HepG2 (cell line): ENCODE measurements at regions not wholly inside any gene's neighbourhood (a gene's known extent, or its start where the extent isn't known, plus 50 kb on each side); places are given as distances from the start of the nearest gene placed in this dataset.

Source experiments
- ATAC-seq: fragments of 200-7000 bp; cut with Tn5 transposase; 3 replicates; pipeline ENCODE4 v1.9.1; 2020; ENCODE audit warnings: mild to moderate bottlenecking, moderate library complexity
- BruUV-seq: library from RNA; stranded (reverse); fragments of 400-500 nt; replicated peaks from 2 replicates; lab custom pipeline; 2021; lab: Mats Ljungman, UMichigan
- CTCF ChIA-PET: fragments of 300-600 bp; formaldehyde crosslinking; extraction: SDS; loops from one replicate; lab custom pipeline; 2021; ENCODE audit warnings: low total read pairs, inconsistent platforms, low intra/inter-chr PET ratio; lab: Yijun Ruan, JAX
- POLR2A ChIA-PET: fragments of 350-600 bp; sonication (Branson Sonifier 250); formaldehyde crosslinking; loops from one replicate; lab custom pipeline; 2020; ENCODE audit warnings: antibody characterized with exemption, inconsistent platforms; lab: Yijun Ruan, JAX
- DNase-seq: peaks from one replicate; pipeline ENCODE4 v3.0.0-alpha.2; 2015; ENCODE audit warnings: low spot score
- FAIRE-seq: peaks from 3 replicates; lab custom pipeline; 2011; peaks lifted over from hg19 to GRCh38; lab: Jason Lieb, UNC
- H2AFZ ChIP-seq: one replicate; pipeline ENCODE4 v1.6.1; 2011; ENCODE audit warnings: low read length, inconsistent platforms
- H3K27ac ChIP-seq: fragments of 300-600 bp; 3 replicates; pipeline ENCODE4 v1.8.0; 2011; ENCODE audit warnings: mixed run types, mild to moderate bottlenecking, mixed read lengths, low read length, inconsistent platforms; ENCODE audit not compliant: insufficient read depth; ENCODE audit errors: extremely low read length
- H3K27me3 ChIP-seq, 2 experiments: fragments of 200-600 bp in 1 of 2; 2 replicates in 1 of 2; 3 replicates in 1 of 2; pipeline versions ENCODE4 v1.6.0 to v1.8.0; 2011; ENCODE audit warnings: low read length in 2 of 2, mild to moderate bottlenecking in 2 of 2, moderate library complexity in 2 of 2, inconsistent platforms in 1 of 2; ENCODE audit not compliant: insufficient read depth in 2 of 2, control insufficient read depth in 1 of 2
- H3K36me3 ChIP-seq, 2 experiments: fragments of 200-600 bp in 1 of 2; replicated peaks in 1 of 2; 2 replicates in 1 of 2; 3 replicates in 1 of 2; pipeline versions ENCODE4 v1.5.1 to v1.8.0; 2011; ENCODE audit warnings: low read length in 2 of 2, inconsistent platforms in 1 of 2; ENCODE audit not compliant: insufficient read depth in 2 of 2, control insufficient read depth in 1 of 2
- H3K4me1 ChIP-seq: 2 replicates; pipeline ENCODE4 v1.5.1; 2012; ENCODE audit warnings: low read length, inconsistent platforms; ENCODE audit not compliant: insufficient read depth
- H3K4me2 ChIP-seq: 2 replicates; pipeline ENCODE4 v1.6.0; 2011; ENCODE audit warnings: low read depth, low read length, inconsistent platforms
- H3K4me3 ChIP-seq, 3 experiments: fragments of 200-600 bp in 1 of 3; sonication (generic), shearing (Covaris generic) in 1 of 3; replicated peaks in 1 of 3; 2 replicates each; pipeline ENCODE4 v1.5.1; 2011 to 2016; ENCODE audit warnings: low read length in 3 of 3, inconsistent platforms in 2 of 3, low read depth in 2 of 3, mild to moderate bottlenecking in 2 of 3, control low read depth in 1 of 3, mixed read lengths in 1 of 3; ENCODE audit not compliant: insufficient read depth in 1 of 3
- H3K79me2 ChIP-seq: one replicate; pipeline ENCODE4 v1.6.1; 2011; ENCODE audit warnings: low read length, inconsistent platforms; ENCODE audit not compliant: insufficient read depth
- H3K9ac ChIP-seq: 2 replicates; pipeline ENCODE4 v1.6.0; 2011; ENCODE audit warnings: mild to moderate bottlenecking, low read depth, low read length, inconsistent platforms; ENCODE audit not compliant: insufficient read depth
- H3K9me3 ChIP-seq: 2 replicates; pipeline ENCODE4 v1.5.1; 2012; ENCODE audit warnings: mild to moderate bottlenecking, low read length
- H4K20me1 ChIP-seq: 2 replicates; pipeline ENCODE4 v1.6.0; 2011; ENCODE audit warnings: inconsistent platforms, mild to moderate bottlenecking, low read length, moderate library complexity; ENCODE audit not compliant: insufficient read depth
- HNRNPL ChIP-seq: fragments of 200-400 bp; formaldehyde crosslinking; IDR thresholded peaks from 2 replicates; pipeline ENCODE4 v1.6.1; 2017; ENCODE audit warnings: mild to moderate bottlenecking, low read depth, low read length
- HOXA9 ChIP-seq: sonication (generic); formaldehyde crosslinking; IDR thresholded peaks from 2 replicates; pipeline ENCODE4 v1.8.1; 2022; ENCODE audit warnings: missing genetic modification reagents, mild to moderate bottlenecking, moderate library complexity, borderline replicate concordance
- KLF13 ChIP-seq: sonication (generic); formaldehyde crosslinking; IDR thresholded peaks from 2 replicates; pipeline ENCODE4 v1.4.0; 2020; ENCODE audit warnings: mild to moderate bottlenecking, missing genetic modification reagents
- ZNF160 ChIP-seq: sonication (generic); formaldehyde crosslinking; IDR thresholded peaks from 2 replicates; pipeline ENCODE4 v1.8.0; 2022; ENCODE audit warnings: mild to moderate bottlenecking, inconsistent platforms, missing genetic modification reagents
- ZNF746 ChIP-seq: sonication (generic); formaldehyde crosslinking; IDR thresholded peaks from 2 replicates; pipeline ENCODE4 v1.8.0; 2022; ENCODE audit warnings: mild to moderate bottlenecking, missing genetic modification reagents
- ZSCAN29 ChIP-seq: sonication (generic); formaldehyde crosslinking; conservative IDR thresholded peaks from 2 replicates; pipeline ENCODE4 v1.4.0; 2020; ENCODE audit warnings: mild to moderate bottlenecking, missing genetic modification reagents
- WGBS: methylation state at CpG from one replicate; pipeline ENCODE4 v1.1.6; 2017; ENCODE audit warnings: low lambda C conversion rate; 5-methylcytosine and 5-hydroxymethylcytosine counted together
- in situ Hi-C: cut with HindIII; loops from 2 replicates; pipeline ENCODE4 v1.10.0; 2017; ENCODE audit warnings: low pct_unique_long_range_greater_than_20kb; ENCODE audit not compliant: extremely low pct_ligation_motif_present
- intact Hi-C: fragments of 100-400 bp; cut with micrococcal nuclease; formaldehyde crosslinking; loops from one replicate; pipeline ENCODE4 v1.10.0; 2022; ENCODE audit not compliant: unreplicated experiment
- TF ChIP-seq, protein P1 (sequence below): IDR thresholded peaks from 2 replicates; pipeline ENCODE4 v1.6.1; 2016; ENCODE audit warnings: mild to moderate bottlenecking
- TF ChIP-seq, protein P2 (sequence below): sonication (generic); formaldehyde crosslinking; conservative IDR thresholded peaks from 2 replicates; pipeline ENCODE4 v1.4.0; 2020; ENCODE audit warnings: missing genetic modification reagents
- TF ChIP-seq, protein P3 (sequence below): sonication (generic); formaldehyde crosslinking; IDR thresholded peaks from 2 replicates; pipeline ENCODE4 v1.4.0; 2020; ENCODE audit warnings: missing genetic modification reagents
- TF ChIP-seq, protein P4 (sequence below): sonication (generic); IDR thresholded peaks from 2 replicates; pipeline ENCODE4 v1.6.1; 2016; ENCODE audit warnings: low read depth, borderline replicate concordance
- TF ChIP-seq, protein P5 (sequence below): sonication (generic); formaldehyde crosslinking; IDR thresholded peaks from 2 replicates; pipeline ENCODE4 v1.4.0; 2020; ENCODE audit warnings: low read depth, missing genetic modification reagents

DNA sequence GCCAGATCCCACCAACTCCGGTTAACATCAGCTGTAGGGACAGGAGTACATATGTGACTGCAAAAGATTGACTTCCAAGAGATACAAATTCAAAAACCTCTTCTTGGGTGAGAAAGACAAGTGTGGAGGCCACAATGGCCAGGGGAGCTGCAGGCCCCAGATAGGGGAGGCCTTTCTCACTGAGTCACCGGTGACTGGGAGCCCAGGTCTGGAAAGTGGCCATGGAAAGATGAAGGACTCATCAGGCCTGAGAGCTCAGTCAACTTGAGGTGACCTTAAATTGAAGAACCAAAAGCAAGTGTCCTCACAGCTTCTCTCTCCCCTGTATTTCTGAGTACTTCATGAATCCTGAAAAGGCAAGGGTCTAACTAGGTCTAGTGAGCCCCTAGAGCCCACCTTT lies 90.4 kb upstream of the CLPB start:
- ATAC-seq = no peak
- ChIA-PET CTCF (no interaction called here), POLR2A (no interaction called here)
- Histone ChIP-seq H3K9ac (no peak overlapping the region), H3K27me3 (peaks cover 0 to 5% of the 10 kb centered on the region in 2 experiments; a peak in 2 of 5 replicates), H4K20me1 (no peaks in the 10 kb centered on the region), H2AFZ (no peak overlapping the region), H3K4me2 (no peak overlapping the region), H3K27ac (no peak overlapping the region), H3K79me2 (no peaks in the 10 kb centered on the region), H3K4me3 (no peak overlapping the region), H3K36me3 (no peaks in the 10 kb centered on the region), H3K4me1 (no peaks in the 10 kb centered on the region), H3K9me3 (no peaks in the 10 kb centered on the region)
- DNase-seq = no peak
- WGBS = 30% methylated on average over 2 of the region's 2 CpGs
- intact Hi-C loops = no loop called here
- in situ Hi-C loops = no loop called here
- no TSS peak for BruUV-seq
- FAIRE-seq = no peak
- TF ChIP-seq, protein P1, sequence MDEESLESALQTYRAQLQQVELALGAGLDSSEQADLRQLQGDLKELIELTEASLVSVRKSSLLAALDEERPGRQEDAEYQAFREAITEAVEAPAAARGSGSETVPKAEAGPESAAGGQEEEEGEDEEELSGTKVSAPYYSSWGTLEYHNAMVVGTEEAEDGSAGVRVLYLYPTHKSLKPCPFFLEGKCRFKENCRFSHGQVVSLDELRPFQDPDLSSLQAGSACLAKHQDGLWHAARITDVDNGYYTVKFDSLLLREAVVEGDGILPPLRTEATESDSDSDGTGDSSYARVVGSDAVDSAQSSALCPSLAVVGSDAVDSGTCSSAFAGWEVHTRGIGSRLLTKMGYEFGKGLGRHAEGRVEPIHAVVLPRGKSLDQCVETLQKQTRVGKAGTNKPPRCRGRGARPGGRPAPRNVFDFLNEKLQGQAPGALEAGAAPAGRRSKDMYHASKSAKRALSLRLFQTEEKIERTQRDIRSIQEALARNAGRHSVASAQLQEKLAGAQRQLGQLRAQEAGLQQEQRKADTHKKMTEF (CRISPR knock-in tag) = no peak
- TF ChIP-seq ZSCAN29 (CRISPR knock-in tag) = no peak
- TF ChIP-seq ZNF160 (CRISPR knock-in tag) = no peak
- TF ChIP-seq, protein P2, sequence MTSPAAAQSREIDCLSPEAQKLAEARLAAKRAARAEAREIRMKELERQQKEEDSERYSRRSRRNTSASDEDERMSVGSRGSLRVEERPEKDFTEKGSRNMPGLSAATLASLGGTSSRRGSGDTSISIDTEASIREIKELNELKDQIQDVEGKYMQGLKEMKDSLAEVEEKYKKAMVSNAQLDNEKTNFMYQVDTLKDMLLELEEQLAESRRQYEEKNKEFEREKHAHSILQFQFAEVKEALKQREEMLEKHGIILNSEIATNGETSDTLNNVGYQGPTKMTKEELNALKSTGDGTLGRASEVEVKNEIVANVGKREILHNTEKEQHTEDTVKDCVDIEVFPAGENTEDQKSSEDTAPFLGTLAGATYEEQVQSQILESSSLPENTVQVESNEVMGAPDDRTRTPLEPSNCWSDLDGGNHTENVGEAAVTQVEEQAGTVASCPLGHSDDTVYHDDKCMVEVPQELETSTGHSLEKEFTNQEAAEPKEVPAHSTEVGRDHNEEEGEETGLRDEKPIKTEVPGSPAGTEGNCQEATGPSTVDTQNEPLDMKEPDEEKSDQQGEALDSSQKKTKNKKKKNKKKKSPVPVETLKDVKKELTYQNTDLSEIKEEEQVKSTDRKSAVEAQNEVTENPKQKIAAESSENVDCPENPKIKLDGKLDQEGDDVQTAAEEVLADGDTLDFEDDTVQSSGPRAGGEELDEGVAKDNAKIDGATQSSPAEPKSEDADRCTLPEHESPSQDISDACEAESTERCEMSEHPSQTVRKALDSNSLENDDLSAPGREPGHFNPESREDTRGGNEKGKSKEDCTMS (CRISPR knock-in tag) = no peak
- no peak for TF ChIP-seq ZNF746 (CRISPR knock-in tag)
- TF ChIP-seq, protein P3, sequence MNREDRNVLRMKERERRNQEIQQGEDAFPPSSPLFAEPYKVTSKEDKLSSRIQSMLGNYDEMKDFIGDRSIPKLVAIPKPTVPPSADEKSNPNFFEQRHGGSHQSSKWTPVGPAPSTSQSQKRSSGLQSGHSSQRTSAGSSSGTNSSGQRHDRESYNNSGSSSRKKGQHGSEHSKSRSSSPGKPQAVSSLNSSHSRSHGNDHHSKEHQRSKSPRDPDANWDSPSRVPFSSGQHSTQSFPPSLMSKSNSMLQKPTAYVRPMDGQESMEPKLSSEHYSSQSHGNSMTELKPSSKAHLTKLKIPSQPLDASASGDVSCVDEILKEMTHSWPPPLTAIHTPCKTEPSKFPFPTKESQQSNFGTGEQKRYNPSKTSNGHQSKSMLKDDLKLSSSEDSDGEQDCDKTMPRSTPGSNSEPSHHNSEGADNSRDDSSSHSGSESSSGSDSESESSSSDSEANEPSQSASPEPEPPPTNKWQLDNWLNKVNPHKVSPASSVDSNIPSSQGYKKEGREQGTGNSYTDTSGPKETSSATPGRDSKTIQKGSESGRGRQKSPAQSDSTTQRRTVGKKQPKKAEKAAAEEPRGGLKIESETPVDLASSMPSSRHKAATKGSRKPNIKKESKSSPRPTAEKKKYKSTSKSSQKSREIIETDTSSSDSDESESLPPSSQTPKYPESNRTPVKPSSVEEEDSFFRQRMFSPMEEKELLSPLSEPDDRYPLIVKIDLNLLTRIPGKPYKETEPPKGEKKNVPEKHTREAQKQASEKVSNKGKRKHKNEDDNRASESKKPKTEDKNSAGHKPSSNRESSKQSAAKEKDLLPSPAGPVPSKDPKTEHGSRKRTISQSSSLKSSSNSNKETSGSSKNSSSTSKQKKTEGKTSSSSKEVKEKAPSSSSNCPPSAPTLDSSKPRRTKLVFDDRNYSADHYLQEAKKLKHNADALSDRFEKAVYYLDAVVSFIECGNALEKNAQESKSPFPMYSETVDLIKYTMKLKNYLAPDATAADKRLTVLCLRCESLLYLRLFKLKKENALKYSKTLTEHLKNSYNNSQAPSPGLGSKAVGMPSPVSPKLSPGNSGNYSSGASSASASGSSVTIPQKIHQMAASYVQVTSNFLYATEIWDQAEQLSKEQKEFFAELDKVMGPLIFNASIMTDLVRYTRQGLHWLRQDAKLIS = no peak
- no peak for TF ChIP-seq KLF13
- TF ChIP-seq, protein P4, sequence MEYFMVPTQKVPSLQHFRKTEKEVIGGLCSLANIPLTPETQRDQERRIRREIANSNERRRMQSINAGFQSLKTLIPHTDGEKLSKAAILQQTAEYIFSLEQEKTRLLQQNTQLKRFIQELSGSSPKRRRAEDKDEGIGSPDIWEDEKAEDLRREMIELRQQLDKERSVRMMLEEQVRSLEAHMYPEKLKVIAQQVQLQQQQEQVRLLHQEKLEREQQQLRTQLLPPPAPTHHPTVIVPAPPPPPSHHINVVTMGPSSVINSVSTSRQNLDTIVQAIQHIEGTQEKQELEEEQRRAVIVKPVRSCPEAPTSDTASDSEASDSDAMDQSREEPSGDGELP = no peak
- TF ChIP-seq, protein P5, sequence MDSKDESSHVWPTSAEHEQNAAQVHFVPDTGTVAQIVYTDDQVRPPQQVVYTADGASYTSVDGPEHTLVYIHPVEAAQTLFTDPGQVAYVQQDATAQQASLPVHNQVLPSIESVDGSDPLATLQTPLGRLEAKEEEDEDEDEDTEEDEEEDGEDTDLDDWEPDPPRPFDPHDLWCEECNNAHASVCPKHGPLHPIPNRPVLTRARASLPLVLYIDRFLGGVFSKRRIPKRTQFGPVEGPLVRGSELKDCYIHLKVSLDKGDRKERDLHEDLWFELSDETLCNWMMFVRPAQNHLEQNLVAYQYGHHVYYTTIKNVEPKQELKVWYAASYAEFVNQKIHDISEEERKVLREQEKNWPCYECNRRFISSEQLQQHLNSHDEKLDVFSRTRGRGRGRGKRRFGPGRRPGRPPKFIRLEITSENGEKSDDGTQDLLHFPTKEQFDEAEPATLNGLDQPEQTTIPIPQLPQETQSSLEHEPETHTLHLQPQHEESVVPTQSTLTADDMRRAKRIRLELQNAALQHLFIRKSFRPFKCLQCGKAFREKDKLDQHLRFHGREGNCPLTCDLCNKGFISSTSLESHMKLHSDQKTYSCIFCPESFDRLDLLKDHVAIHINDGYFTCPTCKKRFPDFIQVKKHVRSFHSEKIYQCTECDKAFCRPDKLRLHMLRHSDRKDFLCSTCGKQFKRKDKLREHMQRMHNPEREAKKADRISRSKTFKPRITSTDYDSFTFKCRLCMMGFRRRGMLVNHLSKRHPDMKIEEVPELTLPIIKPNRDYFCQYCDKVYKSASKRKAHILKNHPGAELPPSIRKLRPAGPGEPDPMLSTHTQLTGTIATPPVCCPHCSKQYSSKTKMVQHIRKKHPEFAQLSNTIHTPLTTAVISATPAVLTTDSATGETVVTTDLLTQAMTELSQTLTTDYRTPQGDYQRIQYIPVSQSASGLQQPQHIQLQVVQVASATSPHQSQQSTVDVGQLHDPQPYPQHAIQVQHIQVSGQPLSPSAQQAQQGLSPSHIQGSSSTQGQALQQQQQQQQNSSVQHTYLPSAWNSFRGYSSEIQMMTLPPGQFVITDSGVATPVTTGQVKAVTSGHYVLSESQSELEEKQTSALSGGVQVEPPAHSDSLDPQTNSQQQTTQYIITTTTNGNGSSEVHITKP (CRISPR knock-in tag) = no peak
- no peak for TF ChIP-seq HNRNPL
- no peak for TF ChIP-seq HOXA9 (CRISPR knock-in tag)
